Left renal pelvis (tissue), 4 donors: ENCODE measurements at regions not wholly inside any gene's neighbourhood (a gene's known extent, or its start where the extent isn't known, plus 50 kb on each side); places are given as distances from the start of the nearest gene placed in this dataset.
"Not testable (repeated sequence)": the region's sequence is repeated elsewhere in the genome, so short reads cannot be mapped to it uniquely, and the experiment has no call there.

ENCODE experiments used
- DNase-seq, 4 donors: peaks; one replicate each; pipeline ENCODE4 v3.0.0-alpha.2; 2013; ENCODE audit warnings: low read depth in 4 of 4, low spot score in 3 of 4

DNA sequence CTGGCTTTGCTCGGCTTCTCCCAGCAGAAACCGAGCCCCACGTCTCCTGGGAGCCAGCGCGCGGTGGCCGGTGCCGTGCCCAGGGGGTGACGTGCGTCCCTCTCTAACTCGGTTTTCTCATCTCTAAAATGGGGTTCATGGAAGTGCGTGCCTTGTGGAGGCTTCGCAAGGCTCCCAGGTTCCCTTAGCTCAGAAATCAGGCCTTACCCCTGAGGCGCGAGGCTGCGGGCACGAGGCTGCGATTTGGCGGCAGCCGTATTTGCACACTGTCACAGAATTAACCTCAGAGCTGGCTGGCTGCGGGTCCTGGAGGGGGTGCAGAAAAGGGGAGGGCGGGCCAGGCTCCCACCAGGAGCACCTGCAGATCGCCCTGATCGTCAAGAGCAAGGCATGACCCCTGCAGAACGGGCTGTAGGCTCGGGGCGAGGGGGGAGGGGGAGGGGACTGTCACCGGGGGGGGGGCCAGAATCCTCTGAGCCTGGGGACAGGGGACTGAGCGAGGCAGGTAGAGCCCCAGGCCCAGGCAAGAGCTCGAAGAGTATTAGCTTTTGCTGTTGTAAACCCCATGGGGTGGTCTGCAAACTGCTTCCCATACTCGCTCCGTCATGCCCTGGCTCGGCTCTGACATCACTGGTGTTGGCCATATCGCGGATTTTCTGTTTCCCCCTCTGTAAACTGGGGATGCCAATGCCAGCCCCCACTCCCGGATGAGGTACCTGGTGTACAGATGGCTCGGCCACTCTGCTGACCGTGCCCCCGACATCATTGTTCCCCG lies 62.2 kb downstream of the CCNE1 start:
- no peak for DNase-seq

DNA sequence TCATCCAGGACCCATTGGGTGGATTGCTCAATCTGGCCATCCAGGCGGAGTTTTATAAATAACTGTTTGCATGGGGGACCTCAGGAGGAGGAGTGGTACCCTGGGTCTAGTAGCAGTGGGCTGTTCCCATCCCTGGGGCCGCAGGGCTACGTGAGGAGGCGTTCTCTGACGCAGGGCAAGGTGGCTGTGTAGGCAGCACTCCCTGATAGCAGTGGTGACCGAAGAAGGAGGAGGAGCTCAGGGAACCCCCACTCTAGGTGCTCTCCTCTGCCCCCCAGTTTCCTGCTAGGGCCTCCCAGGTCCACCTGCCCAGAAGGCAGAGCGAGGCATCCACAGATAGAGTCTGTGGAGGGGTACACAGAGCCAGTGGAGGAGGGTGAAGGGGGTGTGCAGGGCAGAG lies 64.1 kb downstream of the CCNE1 start:
- no peak for DNase-seq

DNA sequence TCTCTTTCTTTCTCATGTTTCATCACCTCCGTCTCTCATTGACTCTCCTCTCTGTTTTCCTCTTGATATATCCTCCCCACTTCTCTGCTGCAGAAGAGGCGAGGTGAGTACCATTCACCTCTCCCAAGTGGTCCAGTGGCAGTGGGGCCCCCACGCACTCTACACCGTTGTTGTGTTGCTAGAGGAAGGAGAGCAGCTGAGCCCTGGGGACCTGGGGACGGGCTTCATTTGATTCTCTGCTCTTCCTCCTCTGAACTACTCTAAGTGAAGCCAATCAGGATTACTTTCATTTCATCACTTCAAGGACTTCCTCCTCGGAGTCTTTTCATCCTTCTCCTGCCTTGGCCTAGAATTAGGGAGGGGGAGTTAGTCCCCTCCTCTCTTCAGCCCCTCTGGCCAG lies 64.6 kb downstream of the CCNE1 start:
- DNase-seq: no peak

DNA sequence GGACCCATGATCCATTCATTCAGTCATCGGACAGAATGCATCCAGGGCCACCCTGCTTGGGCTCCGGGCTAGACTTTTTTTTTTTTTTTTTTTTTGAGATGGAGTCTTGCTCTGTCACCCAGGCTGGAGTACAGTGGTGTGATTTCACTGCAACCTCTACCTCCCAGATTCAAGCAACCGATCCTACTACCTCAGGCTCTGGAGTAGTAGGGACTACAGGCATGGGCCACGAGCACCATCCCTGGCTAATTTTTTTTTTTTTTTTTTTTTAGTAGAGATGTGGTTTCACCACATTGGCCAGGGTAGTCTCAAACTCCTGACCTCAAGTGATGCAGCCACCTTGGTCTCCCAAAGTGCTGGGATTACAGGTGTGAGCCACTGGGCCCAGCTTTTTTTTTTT lies 65.1 kb downstream of the CCNE1 start:
- not testable (repeated sequence) for DNase-seq

DNA sequence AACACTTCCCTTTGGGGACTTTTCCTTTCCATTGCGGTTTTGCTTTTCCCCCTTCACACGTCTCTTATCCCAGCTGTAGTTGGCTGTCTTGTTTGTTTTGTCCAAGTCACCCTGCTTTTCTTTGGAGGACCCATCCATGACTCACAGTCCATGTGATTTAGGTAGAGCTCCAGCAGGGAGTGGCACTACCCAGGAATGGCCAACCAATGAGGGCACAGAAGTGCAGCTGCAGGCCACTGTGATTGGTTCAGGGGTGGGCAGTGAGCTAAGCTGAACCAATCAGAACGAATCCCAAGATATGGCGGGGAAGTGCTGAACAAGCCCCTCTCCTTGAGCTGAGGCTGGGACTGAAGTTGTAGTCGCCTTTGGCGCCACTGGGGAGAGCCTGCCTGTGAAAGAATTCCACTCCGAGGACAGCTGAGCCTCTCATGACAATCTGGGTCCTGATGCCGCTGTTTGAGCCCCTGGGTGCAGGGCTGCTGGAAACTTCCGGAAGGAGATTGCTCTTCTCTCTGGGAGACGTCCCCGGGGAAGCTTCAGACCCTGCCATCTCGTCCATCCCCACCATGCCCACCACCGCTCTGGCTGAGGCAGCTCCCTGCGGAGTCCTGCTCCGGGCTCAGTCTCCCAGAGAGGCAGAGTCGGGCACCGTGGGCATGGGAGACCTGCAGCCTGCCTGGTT lies 62.9 kb upstream of the URI1 start:
- no peak for DNase-seq

DNA sequence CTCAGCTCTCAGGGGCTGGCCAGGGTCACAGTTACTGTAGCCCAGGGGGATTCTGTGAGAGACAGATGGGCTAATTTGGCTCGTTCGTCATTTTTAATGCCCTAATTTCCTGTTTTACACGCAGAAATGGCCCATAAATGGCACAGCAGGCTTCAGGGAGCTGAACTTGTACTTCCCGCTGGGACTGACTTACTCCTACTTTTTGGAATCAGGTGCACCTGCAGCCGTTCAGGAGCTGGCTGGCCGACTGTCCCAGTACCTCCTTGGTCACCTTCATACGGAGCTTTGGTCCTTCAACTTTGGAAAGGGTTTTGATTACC lies 62.4 kb upstream of the URI1 start:
- no peak for DNase-seq

DNA sequence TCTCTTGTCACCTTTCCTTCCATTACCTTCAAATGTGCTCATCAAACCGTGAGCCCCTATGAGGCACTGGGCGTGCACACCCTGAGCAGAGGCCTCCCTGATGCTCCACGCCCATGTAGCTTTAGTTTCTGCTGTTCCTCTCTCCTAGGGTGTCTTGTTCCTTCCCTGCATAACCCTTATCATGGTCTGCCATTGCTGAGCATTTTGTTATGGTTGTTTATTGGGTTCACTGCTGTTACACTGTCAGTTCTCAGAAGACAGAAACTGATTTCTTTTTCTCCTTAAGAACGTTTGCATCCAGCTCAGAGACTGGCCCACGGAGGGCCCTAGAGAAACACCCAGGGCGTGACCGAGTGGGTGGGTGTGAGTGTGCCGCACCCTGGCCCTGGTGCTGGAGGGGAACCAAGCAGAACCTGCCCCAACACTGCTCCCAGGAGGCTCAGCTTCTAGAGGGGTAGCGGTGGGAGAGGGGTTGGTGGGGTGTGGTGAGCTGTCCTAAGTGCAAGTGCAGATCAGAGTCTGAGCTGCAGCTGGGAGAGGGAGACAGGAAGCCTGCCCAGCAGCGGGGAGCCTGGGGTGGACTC lies 61.4 kb upstream of the URI1 start:
- DNase-seq: no peak

DNA sequence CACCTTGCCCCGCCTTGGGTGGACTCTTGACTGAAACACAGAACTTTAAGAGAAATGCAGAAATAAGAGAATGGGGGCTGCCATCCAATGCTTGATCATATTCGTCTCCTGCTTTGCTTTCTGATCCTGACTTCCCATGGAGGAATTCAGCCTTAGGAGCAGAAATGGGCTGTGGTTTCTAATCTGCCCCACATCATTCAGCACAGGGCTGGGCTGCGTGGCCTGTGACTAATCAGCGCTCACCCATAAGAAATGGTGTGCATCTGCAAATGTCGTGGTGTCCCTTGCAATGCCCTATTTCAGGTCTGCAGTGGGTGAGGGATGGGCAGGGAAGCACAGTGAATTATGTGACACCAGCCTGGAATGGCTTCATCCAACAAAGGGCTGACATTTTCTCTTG lies 60.7 kb upstream of the URI1 start:
- no peak for DNase-seq

DNA sequence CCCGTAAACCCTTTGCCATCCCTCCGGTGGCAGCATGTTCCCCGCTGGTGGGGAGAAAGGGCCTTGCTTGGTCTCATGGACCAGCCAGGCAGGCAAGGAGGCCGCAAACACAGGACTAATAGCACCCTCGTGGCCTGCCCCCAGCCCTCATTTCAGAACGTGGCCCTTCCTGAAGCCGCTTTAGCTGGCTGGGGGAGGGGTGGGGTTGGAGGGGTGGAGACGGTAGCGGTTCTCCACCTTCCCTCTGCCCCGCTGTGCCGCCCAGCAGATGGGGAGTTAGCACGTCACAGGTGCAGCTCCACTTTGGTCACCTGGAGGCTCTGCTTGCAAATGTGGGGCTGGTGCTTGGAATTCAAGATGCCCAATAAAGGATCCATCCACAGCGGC lies 59.3 kb upstream of the URI1 start:
- no peak for DNase-seq

DNA sequence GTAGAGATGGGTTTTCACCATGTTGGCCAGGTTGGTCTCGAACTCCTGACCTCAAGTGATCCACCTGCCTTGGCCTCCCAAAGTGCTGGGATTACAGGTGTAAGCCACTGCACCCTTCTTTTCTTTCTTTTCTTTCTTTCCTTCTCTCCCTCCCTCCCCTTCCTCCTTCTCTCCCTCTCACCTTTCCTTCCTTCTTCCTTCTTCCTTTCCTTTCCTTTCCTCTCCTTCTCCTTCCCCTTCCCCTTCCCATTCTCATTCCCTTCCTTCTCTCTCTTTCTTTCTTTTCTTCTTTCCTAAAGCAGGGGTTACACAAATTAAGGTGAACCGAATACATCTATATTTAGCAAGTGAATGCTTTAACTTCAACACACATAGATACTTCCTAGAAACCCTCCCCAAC lies 58.0 kb upstream of the URI1 start:
- DNase-seq: no peak

DNA sequence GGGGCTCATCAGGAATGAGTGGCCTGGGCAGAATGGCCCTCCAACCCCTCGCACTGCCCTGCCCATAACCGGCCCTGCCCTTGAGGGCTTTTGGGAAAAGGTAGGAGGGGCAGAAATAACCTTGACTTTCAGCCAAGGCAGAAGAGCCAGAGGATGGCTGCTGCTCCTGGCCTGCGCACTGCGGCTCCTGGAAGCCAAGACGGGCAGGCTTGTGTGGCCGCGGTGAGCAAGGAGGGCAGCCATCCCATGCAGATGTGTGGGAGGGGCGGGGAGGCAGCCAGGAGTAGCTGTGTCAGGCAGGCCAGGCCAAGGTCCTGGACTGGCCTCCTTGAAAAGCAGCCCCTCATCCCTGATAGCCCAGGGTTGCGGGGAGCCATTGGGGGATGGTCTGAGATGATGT lies 57.6 kb upstream of the URI1 start:
- no peak for DNase-seq

DNA sequence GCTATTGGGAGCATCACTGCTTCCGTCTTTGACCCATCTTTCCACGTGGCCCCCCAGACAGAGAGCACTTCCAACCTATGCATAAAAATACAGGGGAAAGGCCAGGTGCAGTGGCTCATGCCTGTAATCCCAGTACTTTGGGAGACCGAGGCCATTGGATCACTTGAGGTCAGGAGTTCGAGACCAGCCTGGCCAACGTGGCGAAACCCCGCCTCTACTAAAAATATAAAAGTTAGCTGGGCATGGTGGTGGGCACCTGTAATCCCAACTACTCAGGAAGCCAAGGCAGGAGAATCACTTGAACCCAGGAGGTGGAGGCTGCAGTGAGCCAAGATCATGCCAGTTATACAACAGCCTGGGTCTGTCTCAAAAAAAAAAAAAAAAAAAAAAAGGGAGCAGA lies 55.9 kb upstream of the URI1 start:
- not testable (repeated sequence) for DNase-seq

DNA sequence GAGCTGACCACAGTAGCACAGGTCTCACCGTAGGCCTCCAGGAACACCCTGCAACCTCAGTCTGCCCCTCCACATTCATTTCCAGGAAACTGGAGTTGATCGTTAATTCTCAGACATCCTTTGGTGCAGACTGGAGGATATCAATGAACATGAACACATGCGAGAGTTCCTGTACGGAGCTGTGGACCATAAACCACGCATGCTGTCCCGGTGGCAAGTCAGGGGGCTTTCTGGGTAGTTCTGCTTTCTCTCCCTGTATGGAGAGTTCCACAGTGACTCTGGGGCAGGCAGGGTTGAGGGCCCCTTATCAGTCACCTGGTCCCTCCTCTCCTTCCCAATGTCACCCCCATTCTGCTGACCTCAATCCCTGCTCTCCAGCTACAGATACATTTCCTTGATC lies 55.5 kb upstream of the URI1 start:
- no peak for DNase-seq

DNA sequence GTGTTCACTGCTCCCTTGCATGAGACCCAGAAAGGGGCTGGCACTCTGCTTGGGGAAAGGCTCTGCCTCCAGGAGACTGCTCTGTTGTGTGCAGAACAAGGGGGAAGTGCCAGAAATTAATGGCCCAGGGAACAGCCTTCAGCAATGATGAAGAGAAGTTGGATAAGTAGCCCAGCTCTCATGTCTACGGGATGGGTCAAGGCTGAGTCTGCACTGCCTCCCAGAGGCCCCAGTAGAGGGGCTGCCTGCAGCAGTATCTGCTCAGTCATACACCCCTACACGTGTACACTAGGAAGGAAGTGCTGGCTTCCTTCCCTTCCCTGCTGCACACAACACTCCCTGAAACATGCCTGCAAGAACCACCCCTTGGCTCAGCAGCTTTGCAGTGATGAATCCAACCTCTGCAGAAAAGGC lies 54.6 kb upstream of the URI1 start:
- DNase-seq: peak; percentile 18 to 66 (median 49)

DNA sequence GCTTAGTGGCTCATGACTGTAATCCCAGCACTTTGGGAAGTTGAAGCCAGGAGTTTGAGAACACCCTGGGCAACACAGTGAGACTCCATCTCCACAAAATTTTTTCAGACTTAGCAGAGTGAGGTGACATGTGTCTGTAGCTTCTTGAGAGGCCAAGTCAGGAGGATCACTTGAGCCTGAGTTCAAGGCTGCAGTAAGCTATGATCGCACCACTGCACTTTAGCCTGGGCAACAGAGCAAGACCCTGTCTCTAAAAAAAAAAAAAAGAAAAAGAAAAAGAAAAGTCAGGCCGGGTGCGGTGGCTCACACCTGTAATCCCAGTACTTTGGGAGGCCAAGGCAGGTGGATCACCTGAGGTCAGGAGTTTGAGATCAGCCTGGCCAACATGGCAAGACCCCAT lies 54.0 kb upstream of the URI1 start:
- DNase-seq: not testable (repeated sequence)

DNA sequence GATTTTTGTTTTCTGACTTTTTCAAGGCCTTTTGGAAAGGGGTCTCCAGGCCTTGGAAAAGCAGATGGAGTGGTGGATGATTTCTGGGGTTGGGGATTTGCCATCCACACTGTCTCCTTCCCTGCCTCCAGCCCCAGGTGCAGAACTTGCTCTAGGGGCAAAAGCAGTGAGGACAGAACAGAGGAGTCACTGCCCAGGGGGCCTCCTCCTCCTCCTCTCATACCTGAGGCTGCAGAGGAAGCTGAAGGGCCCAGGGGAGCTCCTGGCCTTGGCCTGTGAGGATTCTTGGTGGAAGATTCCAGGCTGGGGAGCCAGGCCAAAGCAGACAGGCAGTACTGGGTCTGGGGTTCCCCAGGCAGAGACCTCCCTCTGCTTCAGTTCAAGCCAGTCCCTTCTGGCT lies 52.3 kb upstream of the URI1 start:
- DNase-seq: no peak

DNA sequence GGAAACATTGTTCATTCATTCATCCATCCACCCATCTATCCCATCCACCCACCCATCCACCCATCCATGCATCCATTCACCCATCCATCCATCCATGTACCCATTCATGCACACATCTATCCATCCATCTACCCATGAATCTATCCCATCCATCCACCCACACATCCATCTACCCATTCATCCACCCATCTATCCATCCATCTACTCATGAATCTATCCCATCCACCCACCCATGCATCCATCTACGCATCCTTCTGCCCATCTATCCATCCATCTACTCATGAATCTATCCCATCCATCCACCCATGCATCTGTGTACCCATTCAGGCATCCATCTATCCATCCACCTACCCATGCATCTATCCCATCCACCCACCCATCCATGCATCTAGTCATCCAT lies 51.6 kb upstream of the URI1 start:
- DNase-seq: no peak
